Karpas-422 (cell line): ENCODE measurements at regions not wholly inside any gene's neighbourhood (a gene's known extent, or its start where the extent isn't known, plus 50 kb on each side); places are given as distances from the start of the nearest gene placed in this dataset.
A peak's percentile ranks its signal among the peaks of the same experiment; 100 is the strongest.

ENCODE experiments used
- DNase-seq: peaks from one replicate; pipeline ENCODE4 v3.0.0-alpha.2; 2015
- H2AFZ ChIP-seq: fragments of 200-600 bp; sonication (generic); 2 replicates; pipeline ENCODE4 v1.6.1; 2014; ENCODE audit warnings: antibody characterized with exemption, low read length, mixed read lengths
- H3K27ac ChIP-seq: fragments of 200-600 bp; sonication (generic); 2 replicates; pipeline ENCODE4 v1.5.1; 2014; ENCODE audit warnings: mild to moderate bottlenecking, low read length, moderate library complexity
- H3K27me3 ChIP-seq: fragments of 200-600 bp; sonication (generic); 2 replicates; pipeline ENCODE4 v1.6.1; 2014; ENCODE audit warnings: low read length, mixed read lengths
- H3K36me3 ChIP-seq: fragments of 200-600 bp; sonication (generic); 2 replicates; pipeline ENCODE4 v1.6.1; 2014; ENCODE audit warnings: low read length, mixed read lengths; ENCODE audit not compliant: insufficient read depth
- H3K4me1 ChIP-seq: fragments of 200-600 bp; sonication (generic); 2 replicates; pipeline ENCODE4 v1.6.1; 2014; ENCODE audit warnings: mild to moderate bottlenecking, low read length, mixed read lengths
- H3K4me2 ChIP-seq: fragments of 200-600 bp; sonication (generic); 2 replicates; pipeline ENCODE4 v1.6.1; 2014; ENCODE audit warnings: low read length, low read depth, mild to moderate bottlenecking; ENCODE audit not compliant: poor library complexity, severe bottlenecking
- H3K4me3 ChIP-seq: fragments of 200-600 bp; sonication (generic); 2 replicates; pipeline ENCODE4 v1.5.1; 2014; ENCODE audit warnings: mild to moderate bottlenecking, antibody characterized with exemption, low read length, mixed read lengths
- H3K79me2 ChIP-seq: fragments of 200-600 bp; sonication (generic); 2 replicates; pipeline ENCODE4 v1.6.1; 2014; ENCODE audit warnings: mild to moderate bottlenecking, low read length, mixed read lengths
- H3K9ac ChIP-seq: fragments of 200-600 bp; sonication (generic); 2 replicates; pipeline ENCODE4 v1.6.0; 2014; ENCODE audit warnings: low read length
- H3K9me2 ChIP-seq: fragments of 200-600 bp; sonication (generic), shearing (Covaris generic); replicated peaks from 2 replicates; pipeline ENCODE4 v1.6.0; 2014; ENCODE audit warnings: mild to moderate bottlenecking, low read length, moderate library complexity; ENCODE audit not compliant: insufficient read depth
- H3K9me3 ChIP-seq: fragments of 300-700, 200-600 bp; sonication (generic); 2 replicates; pipeline ENCODE4 v1.6.1; 2014; ENCODE audit warnings: low read length, mixed read lengths
- H4K20me1 ChIP-seq: fragments of 200-600 bp; sonication (generic); 2 replicates; pipeline ENCODE4 v1.6.1; 2014; ENCODE audit warnings: mild to moderate bottlenecking, antibody characterized with exemption, low read length, low read depth; ENCODE audit not compliant: insufficient read depth

GRCh38 chr2:66174491-66174890 is 260.4 kb upstream of the MEIS1 start:
- Histone ChIP-seq H3K9me2 (no peaks in the 10 kb centered on the region), H3K36me3 (no peaks in the 10 kb centered on the region), H3K9ac (no peak overlapping the region), H2AFZ (no peak overlapping the region), H3K9me3 (no peaks in the 10 kb centered on the region), H3K4me1 (no peaks in the 10 kb centered on the region), H4K20me1 (no peaks in the 10 kb centered on the region), H3K27me3 (peaks cover 4% of the 10 kb centered on the region; the same call in 1 of the 2 replicates), H3K4me2 (no peak overlapping the region), H3K4me3 (no peak overlapping the region), H3K27ac (no peak overlapping the region), H3K79me2 (no peaks in the 10 kb centered on the region)
- DNase-seq, result no peak

- Histone ChIP-seq H3K9me2 (no peaks in the 10 kb centered on the region), H3K4me2 (no peak overlapping the region), H3K4me3 (no peak overlapping the region), H3K27ac (no peak overlapping the region), H2AFZ (no peak overlapping the region), H3K27me3 (peaks cover 4% of the 10 kb centered on the region; the same call in 1 of the 2 replicates), H3K9me3 (no peaks in the 10 kb centered on the region), H4K20me1 (no peaks in the 10 kb centered on the region), H3K9ac (no peak overlapping the region), H3K79me2 (no peaks in the 10 kb centered on the region), H3K4me1 (no peaks in the 10 kb centered on the region), H3K36me3 (no peaks in the 10 kb centered on the region)
- peak; percentile 38 for DNase-seq
Observed at GRCh38 chr2:66173645-66174044, 261.3 kb upstream of the MEIS1 start.

- Histone ChIP-seq H3K9me3 (no peaks in the 10 kb centered on the region), H3K27me3 (peaks cover 4% of the 10 kb centered on the region; the same call in 1 of the 2 replicates), H3K9ac (no peak overlapping the region), H3K9me2 (no peaks in the 10 kb centered on the region), H3K4me1 (no peaks in the 10 kb centered on the region), H3K4me3 (no peak overlapping the region), H3K27ac (no peak overlapping the region), H4K20me1 (no peaks in the 10 kb centered on the region), H2AFZ (no peak overlapping the region), H3K4me2 (no peak overlapping the region), H3K79me2 (no peaks in the 10 kb centered on the region), H3K36me3 (no peaks in the 10 kb centered on the region)
- DNase-seq, result no peak
Observed at GRCh38 chr2:66171530-66171929, 263.4 kb upstream of the MEIS1 start.

GRCh38 chr2:66170744-66171330 is 264.1 kb upstream of the MEIS1 start:
- Histone ChIP-seq H3K9ac (no peak overlapping the region), H3K36me3 (no peaks in the 10 kb centered on the region), H4K20me1 (no peaks in the 10 kb centered on the region), H3K9me2 (no peaks in the 10 kb centered on the region), H3K4me3 (no peak overlapping the region), H3K9me3 (no peaks in the 10 kb centered on the region), H3K4me1 (no peaks in the 10 kb centered on the region), H3K79me2 (no peaks in the 10 kb centered on the region), H3K27me3 (peaks cover 4% of the 10 kb centered on the region; the same call in 1 of the 2 replicates), H3K4me2 (no peak overlapping the region), H3K27ac (no peak overlapping the region), H2AFZ (no peak overlapping the region)
- DNase-seq, result peak; percentile 32

- no peak overlapping the region for H3K4me3 ChIP-seq
- no peak overlapping the region for H2AFZ ChIP-seq
- no peak overlapping the region for H3K9ac ChIP-seq
- no peaks in the 10 kb centered on the region for H4K20me1 ChIP-seq
- no peaks in the 10 kb centered on the region for H3K36me3 ChIP-seq
- H3K4me2 ChIP-seq, result no peak overlapping the region
- DNase-seq, result no peak
- H3K27me3 ChIP-seq, result peaks cover 4% of the 10 kb centered on the region; the same call in 1 of the 2 replicates
- H3K79me2 ChIP-seq, result no peaks in the 10 kb centered on the region
- H3K4me1 ChIP-seq, result no peaks in the 10 kb centered on the region
- H3K9me2 ChIP-seq, result no peaks in the 10 kb centered on the region
- H3K9me3 ChIP-seq, result no peaks in the 10 kb centered on the region
- no peak overlapping the region for H3K27ac ChIP-seq
Observed at GRCh38 chr2:66169076-66169475, 265.8 kb upstream of the MEIS1 start.

GRCh38 chr2:66164470-66164869 is 270.5 kb upstream of the MEIS1 start:
- Histone ChIP-seq H3K4me3 (no peak overlapping the region), H2AFZ (no peak overlapping the region), H3K27me3 (no peaks in the 10 kb centered on the region), H3K27ac (no peak overlapping the region), H3K36me3 (no peaks in the 10 kb centered on the region), H3K79me2 (no peaks in the 10 kb centered on the region), H3K4me2 (no peak overlapping the region), H4K20me1 (no peaks in the 10 kb centered on the region), H3K4me1 (no peaks in the 10 kb centered on the region), H3K9ac (no peak overlapping the region), H3K9me3 (no peaks in the 10 kb centered on the region), H3K9me2 (no peaks in the 10 kb centered on the region)
- DNase-seq, result no peak

GRCh38 chr2:66156171-66156570 is 278.8 kb upstream of the MEIS1 start:
- H4K20me1 ChIP-seq, result no peaks in the 10 kb centered on the region
- no peak overlapping the region for H3K4me2 ChIP-seq
- no peaks in the 10 kb centered on the region; the same call in 1 of the 2 replicates for H3K36me3 ChIP-seq
- H3K9me2 ChIP-seq, result no peaks in the 10 kb centered on the region; the same call in 1 of the 2 replicates
- H3K9me3 ChIP-seq, result peaks cover 23% of the 10 kb centered on the region
- H3K4me1 ChIP-seq, result no peaks in the 10 kb centered on the region
- H3K27ac ChIP-seq, result no peak overlapping the region
- DNase-seq, result peak; percentile 31
- no peaks in the 10 kb centered on the region for H3K79me2 ChIP-seq
- H3K27me3 ChIP-seq, result 0 out of 2 replicates have a peak, but pooled peaks cover 5% of the 10 kb centered on the region
- H3K4me3 ChIP-seq, result no peak overlapping the region
- H2AFZ ChIP-seq, result no peak overlapping the region
- no peak overlapping the region for H3K9ac ChIP-seq

GRCh38 chr2:66153941-66154340 is 281.0 kb upstream of the MEIS1 start:
- Histone ChIP-seq H3K36me3 (no peaks in the 10 kb centered on the region; the same call in 1 of the 2 replicates), H2AFZ (no peak overlapping the region), H3K4me1 (no peaks in the 10 kb centered on the region), H3K9ac (no peak overlapping the region), H3K4me3 (no peak overlapping the region), H3K4me2 (no peak overlapping the region), H4K20me1 (no peaks in the 10 kb centered on the region), H3K9me3 (peaks cover 23% of the 10 kb centered on the region), H3K27ac (no peak overlapping the region), H3K27me3 (0 out of 2 replicates have a peak, but pooled peaks cover 5% of the 10 kb centered on the region), H3K9me2 (no peaks in the 10 kb centered on the region; the same call in 1 of the 2 replicates), H3K79me2 (no peaks in the 10 kb centered on the region)
- DNase-seq, result no peak
